BE2C (cell line): ENCODE measurements at regions not wholly inside any gene's neighbourhood (a gene's known extent, or its start where the extent isn't known, plus 50 kb on each side); places are given as distances from the start of the nearest gene placed in this dataset.
"Not testable (repeated sequence)": the region's sequence is repeated elsewhere in the genome, so short reads cannot be mapped to it uniquely, and the experiment has no call there.

Source experiments
- DNase-seq: peaks from one replicate; pipeline ENCODE4 v3.0.0-alpha.2; 2020
- H3K27me3 ChIP-seq: fragments of 250-450 bp; sonication (Bioruptor Pico); 2 replicates; pipeline ENCODE4 v1.5.1; 2020; ENCODE audit warnings: mild to moderate bottlenecking
- H3K36me3 ChIP-seq: fragments of 250-450 bp; sonication (Bioruptor Pico); 2 replicates; pipeline ENCODE4 v1.5.1; 2020; ENCODE audit warnings: mild to moderate bottlenecking
- H3K4me1 ChIP-seq: fragments of 250-450 bp; sonication (Bioruptor Pico); 2 replicates; pipeline ENCODE4 v1.5.1; 2020
- H3K4me3 ChIP-seq: 2 replicates; pipeline ENCODE4 v1.5.1; 2011; ENCODE audit warnings: low read depth, low read length
- H3K9me3 ChIP-seq: fragments of 250-450 bp; sonication (Bioruptor Pico); 2 replicates; pipeline ENCODE4 v1.5.1; 2020
- TF ChIP-seq, protein P1 (sequence below): IDR thresholded peaks from 2 replicates; pipeline ENCODE4 v1.5.1; 2012; ENCODE audit warnings: mild to moderate bottlenecking, low read depth, low read length

- TF ChIP-seq, protein P1, sequence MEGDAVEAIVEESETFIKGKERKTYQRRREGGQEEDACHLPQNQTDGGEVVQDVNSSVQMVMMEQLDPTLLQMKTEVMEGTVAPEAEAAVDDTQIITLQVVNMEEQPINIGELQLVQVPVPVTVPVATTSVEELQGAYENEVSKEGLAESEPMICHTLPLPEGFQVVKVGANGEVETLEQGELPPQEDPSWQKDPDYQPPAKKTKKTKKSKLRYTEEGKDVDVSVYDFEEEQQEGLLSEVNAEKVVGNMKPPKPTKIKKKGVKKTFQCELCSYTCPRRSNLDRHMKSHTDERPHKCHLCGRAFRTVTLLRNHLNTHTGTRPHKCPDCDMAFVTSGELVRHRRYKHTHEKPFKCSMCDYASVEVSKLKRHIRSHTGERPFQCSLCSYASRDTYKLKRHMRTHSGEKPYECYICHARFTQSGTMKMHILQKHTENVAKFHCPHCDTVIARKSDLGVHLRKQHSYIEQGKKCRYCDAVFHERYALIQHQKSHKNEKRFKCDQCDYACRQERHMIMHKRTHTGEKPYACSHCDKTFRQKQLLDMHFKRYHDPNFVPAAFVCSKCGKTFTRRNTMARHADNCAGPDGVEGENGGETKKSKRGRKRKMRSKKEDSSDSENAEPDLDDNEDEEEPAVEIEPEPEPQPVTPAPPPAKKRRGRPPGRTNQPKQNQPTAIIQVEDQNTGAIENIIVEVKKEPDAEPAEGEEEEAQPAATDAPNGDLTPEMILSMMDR = no peak
- no peak overlapping the region for H3K4me3 ChIP-seq
These were observed 900.4 kb upstream of the MDGA2 start for GRCh38 chr14:48575772-48576171.

DNA sequence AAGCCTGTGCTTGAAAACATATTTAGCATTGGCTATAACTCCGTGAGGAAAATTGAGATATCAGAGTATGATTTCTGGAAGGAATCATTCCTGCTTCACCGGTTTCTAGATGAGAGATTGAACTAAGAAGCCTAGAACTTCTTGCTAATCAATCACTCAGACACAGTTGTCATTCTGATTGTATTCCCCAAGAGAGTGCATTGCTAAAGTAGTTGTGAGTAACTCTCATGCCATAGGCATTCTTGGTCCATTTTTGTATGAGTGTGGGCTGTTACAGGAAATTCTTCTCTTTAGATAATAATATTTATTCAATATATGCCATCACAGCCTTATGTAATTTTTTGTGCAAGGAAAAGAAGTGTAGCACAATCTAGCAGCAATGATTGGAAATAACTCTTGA is 893.3 kb upstream of the MDGA2 start:
- Histone ChIP-seq H3K4me1 (no peaks in the 10 kb centered on the region), H3K36me3 (no peaks in the 10 kb centered on the region), H3K9me3 (no peaks in the 10 kb centered on the region; the same call in 1 of the 2 replicates), H3K27me3 (no peaks in the 10 kb centered on the region), H3K4me3 (no peak overlapping the region)
- TF ChIP-seq, protein P1 = no peak
- no peak for DNase-seq

More at GRCh38 chr14:48575772-48576171, 900.4 kb upstream of the MDGA2 start:
- Histone ChIP-seq H3K27me3 (no peaks in the 10 kb centered on the region), H3K36me3 (no peaks in the 10 kb centered on the region), H3K9me3 (no peaks in the 10 kb centered on the region), H3K4me1 (no peaks in the 10 kb centered on the region)
- peak; percentile 8 for DNase-seq

GRCh38 chr14:48568252-48568651 is 892.8 kb upstream of the MDGA2 start:
- no peak for DNase-seq
- Histone ChIP-seq H3K36me3 (no peaks in the 10 kb centered on the region), H3K4me3 (no peak overlapping the region), H3K4me1 (no peaks in the 10 kb centered on the region), H3K9me3 (no peaks in the 10 kb centered on the region; the same call in 1 of the 2 replicates), H3K27me3 (no peaks in the 10 kb centered on the region)
- TF ChIP-seq, protein P1 = no peak

DNA sequence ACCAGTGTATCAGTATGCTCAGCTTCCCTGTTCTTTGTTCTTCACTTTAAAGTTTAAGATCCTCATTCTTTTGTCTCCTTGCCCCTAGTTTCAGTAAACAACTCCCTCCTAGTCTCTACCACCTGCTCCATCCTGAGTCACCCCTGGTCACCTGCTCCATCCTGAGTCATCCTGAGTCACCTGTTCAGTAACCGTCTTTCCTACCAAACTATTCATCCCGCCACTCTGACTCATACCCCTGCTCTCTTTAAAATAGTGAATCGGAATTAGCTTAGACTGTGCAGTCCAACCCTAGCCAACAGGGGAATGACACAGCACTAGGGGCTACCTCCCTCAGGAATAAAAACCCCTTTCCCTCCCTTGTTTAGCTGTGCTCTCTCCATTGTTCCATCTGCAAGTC is 888.1 kb upstream of the MDGA2 start:
- no peaks in the 10 kb centered on the region for H3K4me1 ChIP-seq
- no peak overlapping the region for H3K4me3 ChIP-seq
- no peaks in the 10 kb centered on the region for H3K9me3 ChIP-seq
- DNase-seq = no peak
- H3K36me3 ChIP-seq = no peaks in the 10 kb centered on the region
- TF ChIP-seq, protein P1 = no peak
- H3K27me3 ChIP-seq = no peaks in the 10 kb centered on the region

DNA sequence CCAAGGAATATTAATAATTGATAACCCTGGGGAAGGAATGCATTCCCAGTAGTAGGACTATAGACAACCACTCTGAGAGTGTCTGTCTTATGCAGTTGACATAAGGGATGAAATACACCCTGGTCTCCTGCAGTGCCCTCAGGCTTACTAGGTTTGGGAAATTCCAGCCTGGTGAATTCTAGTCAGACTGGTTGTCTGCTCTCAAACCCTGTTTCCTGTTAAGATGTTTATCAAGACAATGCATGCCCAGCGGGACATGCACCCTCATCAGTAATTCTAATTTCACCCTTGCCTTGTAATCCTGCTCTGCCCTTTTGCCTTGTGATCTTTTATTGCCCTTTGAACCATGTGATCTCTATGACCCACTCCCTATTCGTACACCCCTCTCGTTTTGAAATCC is 886.0 kb upstream of the MDGA2 start:
- not testable (repeated sequence) for H3K4me3 ChIP-seq, DNase-seq, H3K9me3 ChIP-seq, H3K27me3 ChIP-seq, H3K36me3 ChIP-seq, H3K4me1 ChIP-seq

- TF ChIP-seq, protein P1 = no peak
These were observed 885.0 kb upstream of the MDGA2 start for GRCh38 chr14:48560421-48560820.

DNA sequence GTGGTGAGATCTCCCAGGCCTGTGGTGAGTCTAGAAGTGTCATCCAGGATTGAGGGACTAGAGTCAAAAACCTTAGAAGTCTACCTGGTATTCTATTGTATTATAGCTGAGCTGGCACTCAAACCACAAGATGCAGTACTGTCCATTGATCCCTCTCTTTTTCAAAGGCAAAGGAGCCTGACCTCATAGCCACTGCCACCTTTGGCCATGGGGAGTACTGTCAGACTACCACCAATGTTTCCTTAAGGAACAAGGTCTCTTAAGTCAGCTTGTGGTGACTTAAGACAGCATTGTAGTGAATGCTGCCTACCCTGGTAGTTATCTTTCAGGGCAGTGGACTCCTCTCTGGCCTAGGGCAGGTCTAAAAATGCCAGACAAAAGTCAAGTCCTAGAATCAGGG is 878.0 kb upstream of the MDGA2 start:
- no peaks in the 10 kb centered on the region for H3K36me3 ChIP-seq
- H3K9me3 ChIP-seq = no peaks in the 10 kb centered on the region
- TF ChIP-seq, protein P1 = no peak

More at GRCh38 chr14:48560421-48560820, 885.0 kb upstream of the MDGA2 start:
- DNase-seq = no peak
- Histone ChIP-seq H3K36me3 (no peaks in the 10 kb centered on the region), H3K4me3 (no peak overlapping the region), H3K9me3 (no peaks in the 10 kb centered on the region), H3K4me1 (no peaks in the 10 kb centered on the region), H3K27me3 (no peaks in the 10 kb centered on the region)

More for the DNA sequence above, 878.0 kb upstream of the MDGA2 start:
- H3K4me1 ChIP-seq = no peaks in the 10 kb centered on the region
- no peak overlapping the region for H3K4me3 ChIP-seq
- no peak for DNase-seq
- H3K27me3 ChIP-seq = no peaks in the 10 kb centered on the region
